ENCODE measurements at regions not wholly inside any gene's neighbourhood (a gene's known extent, or its start where the extent isn't known, plus 50 kb on each side); places are given as distances from the start of the nearest gene placed in this dataset.

GRCh38 chr2:217527590-217528202 lies 475.1 kb downstream of the TNS1 start:
- no peak for DNase-seq (ENCODE audit: low read depth)
- H3K4me3 ChIP-seq (replicated peaks; ENCODE audit: low read depth, low read length): no peak overlapping the region
- TF ChIP-seq CTCF (IDR thresholded peaks at IDR 0.05; ENCODE audit: low read length, missing control alignments): no peak

- TF ChIP-seq CTCF (IDR thresholded peaks at IDR 0.05; ENCODE audit: low read length, missing control alignments): no peak
- no peak for DNase-seq (ENCODE audit: low read depth)
These were observed 477.7 kb downstream of the TNS1 start for GRCh38 chr2:217525076-217525475.

GRCh38 chr2:217523286-217523685 lies 479.5 kb downstream of the TNS1 start:
- no peak overlapping the region for H3K4me3 ChIP-seq (replicated peaks; ENCODE audit: low read depth, low read length)
- TF ChIP-seq CTCF (IDR thresholded peaks at IDR 0.05; ENCODE audit: low read length, missing control alignments): no peak
- DNase-seq (ENCODE audit: low read depth): no peak

More at GRCh38 chr2:217525076-217525475, 477.7 kb downstream of the TNS1 start:
- no peak overlapping the region for H3K4me3 ChIP-seq (replicated peaks; ENCODE audit: low read depth, low read length)

GRCh38 chr2:217521820-217522219 lies 481.0 kb downstream of the TNS1 start:
- TF ChIP-seq CTCF (IDR thresholded peaks at IDR 0.05; ENCODE audit: low read length, missing control alignments): no peak
- peak; percentile 10 for DNase-seq (ENCODE audit: low read depth)
- H3K4me3 ChIP-seq (replicated peaks; ENCODE audit: low read depth, low read length): no peak overlapping the region

GRCh38 chr2:217520356-217521010 lies 482.3 kb downstream of the TNS1 start:
- H3K4me3 ChIP-seq (replicated peaks; ENCODE audit: low read depth, low read length): no peak overlapping the region
- no peak for TF ChIP-seq CTCF (IDR thresholded peaks at IDR 0.05; ENCODE audit: low read length, missing control alignments)
- no peak for DNase-seq (ENCODE audit: low read depth)

- no peak for TF ChIP-seq CTCF (IDR thresholded peaks at IDR 0.05; ENCODE audit: low read length, missing control alignments)
- no peak for DNase-seq (ENCODE audit: low read depth)
- no peak overlapping the region for H3K4me3 ChIP-seq (replicated peaks; ENCODE audit: low read depth, low read length)
These were observed 485.4 kb downstream of the TNS1 start for GRCh38 chr2:217517402-217517801.

Measured in fibroblast of pulmonary artery (primary cell).